Liver (tissue), 8 donors: ENCODE measurements at regions not wholly inside any gene's neighbourhood (a gene's known extent, or its start where the extent isn't known, plus 50 kb on each side); places are given as distances from the start of the nearest gene placed in this dataset.

Experiments
- DNase-seq: peaks from one replicate; pipeline ENCODE4 v3.0.0-alpha.2; 2017; ENCODE audit warnings: low spot score
- H3K27ac ChIP-seq, 2 donors: one replicate each; pipeline ENCODE4 v1.7.0; 2013; ENCODE audit warnings: inconsistent platforms in 2 of 2, low read length in 2 of 2, control low read depth in 1 of 2, low read depth in 1 of 2, mild to moderate bottlenecking in 1 of 2
- H3K27me3 ChIP-seq, 4 donors: one replicate each; pipeline versions ENCODE4 v1.6.1 to v1.7.0; 2013; ENCODE audit warnings: low read length in 3 of 4, inconsistent platforms in 1 of 4, mild to moderate bottlenecking in 1 of 4, moderate library complexity in 1 of 4; ENCODE audit not compliant: control insufficient read depth in 4 of 4, insufficient read depth in 4 of 4
- H3K36me3 ChIP-seq, 4 donors: one replicate each; pipeline versions ENCODE4 v1.6.1 to v1.7.0; 2013; ENCODE audit warnings: low read length in 3 of 4, mild to moderate bottlenecking in 3 of 4, low read depth in 1 of 4, moderate library complexity in 1 of 4; ENCODE audit not compliant: control insufficient read depth in 4 of 4, insufficient read depth in 3 of 4
- H3K4me1 ChIP-seq, 4 donors: one replicate each; pipeline versions ENCODE4 v1.6.1 to v1.7.0; 2013; ENCODE audit warnings: low read length in 3 of 4, mild to moderate bottlenecking in 3 of 4, moderate library complexity in 1 of 4; ENCODE audit not compliant: control insufficient read depth in 4 of 4, insufficient read depth in 4 of 4
- H3K4me3 ChIP-seq, 3 donors: one replicate each; pipeline versions ENCODE4 v1.6.1 to v1.7.0; 2013; ENCODE audit warnings: low read length in 3 of 3, control low read depth in 1 of 3, low read depth in 1 of 3, mild to moderate bottlenecking in 1 of 3
- H3K9ac ChIP-seq, 2 donors: one replicate each; pipeline ENCODE4 v1.7.0; 2013; ENCODE audit warnings: low read length in 2 of 2, mild to moderate bottlenecking in 2 of 2, moderate library complexity in 2 of 2, control low read depth in 1 of 2, low read depth in 1 of 2
- H3K9me3 ChIP-seq, 4 donors: one replicate each; pipeline versions ENCODE4 v1.6.1 to v1.7.0; 2013; ENCODE audit warnings: low read length in 3 of 4; ENCODE audit not compliant: control insufficient read depth in 4 of 4
- ATF3 ChIP-seq: IDR thresholded peaks from 2 replicates; pipeline ENCODE4 v1.6.1; 2016; ENCODE audit warnings: antibody characterized with exemption
- CTCF ChIP-seq: fragments of 150-350 bp; IDR thresholded peaks from 2 replicates; pipeline ENCODE4 v1.5.1; 2017; ENCODE audit warnings: improper control_type of control experiment, low read depth, low read length; ENCODE audit not compliant: missing input control
- EGR1 ChIP-seq, 2 donors: IDR thresholded peaks; 2 replicates each; pipeline ENCODE4 v1.6.1; 2016 to 2018; ENCODE audit warnings: antibody characterized with exemption in 2 of 2, low read depth in 2 of 2
- FOXA1 ChIP-seq: IDR thresholded peaks from 2 replicates; pipeline ENCODE4 v1.6.1; 2016; ENCODE audit warnings: antibody characterized with exemption
- FOXA2 ChIP-seq: IDR thresholded peaks from 2 replicates; pipeline ENCODE4 v1.6.1; 2016; ENCODE audit warnings: antibody characterized with exemption
- GABPA ChIP-seq, 2 donors: IDR thresholded peaks in 1 of 2; conservative IDR thresholded peaks in 1 of 2; 2 replicates each; pipeline ENCODE4 v1.6.1; 2016; ENCODE audit warnings: antibody characterized with exemption in 2 of 2, mild to moderate bottlenecking in 1 of 2, moderate library complexity in 1 of 2
- HNF4A ChIP-seq, 2 donors: conservative IDR thresholded peaks; 2 replicates each; pipeline ENCODE4 v1.6.1; 2016; ENCODE audit warnings: antibody characterized with exemption in 2 of 2, mild to moderate bottlenecking in 2 of 2
- HNF4G ChIP-seq: IDR thresholded peaks from 2 replicates; pipeline ENCODE4 v1.6.1; 2016; ENCODE audit warnings: antibody characterized with exemption
- JUND ChIP-seq, 2 donors: IDR thresholded peaks; 2 replicates each; pipeline ENCODE4 v1.6.1; 2016; ENCODE audit warnings: antibody characterized with exemption in 2 of 2
- NR2F2 ChIP-seq: IDR thresholded peaks from 2 replicates; pipeline ENCODE4 v1.6.1; 2016; ENCODE audit warnings: antibody characterized with exemption
- RAD21 ChIP-seq, 2 donors: IDR thresholded peaks; 2 replicates each; pipeline ENCODE4 v1.6.1; 2016; ENCODE audit warnings: antibody characterized with exemption in 2 of 2, mild to moderate bottlenecking in 2 of 2
- REST ChIP-seq: IDR thresholded peaks from 2 replicates; pipeline ENCODE4 v1.6.1; 2016; ENCODE audit warnings: antibody characterized with exemption, mild to moderate bottlenecking
- RXRA ChIP-seq, 2 donors: IDR thresholded peaks; 2 replicates each; pipeline ENCODE4 v1.6.1; 2017 to 2018; ENCODE audit warnings: antibody characterized with exemption in 2 of 2, mild to moderate bottlenecking in 1 of 2
- SP1 ChIP-seq: IDR thresholded peaks from 2 replicates; pipeline ENCODE4 v1.6.1; 2018; ENCODE audit warnings: antibody characterized with exemption, mild to moderate bottlenecking
- TAF1 ChIP-seq: conservative IDR thresholded peaks from 2 replicates; pipeline ENCODE4 v1.6.1; 2016; ENCODE audit warnings: antibody characterized with exemption, mild to moderate bottlenecking
- YY1 ChIP-seq: IDR thresholded peaks from 2 replicates; pipeline ENCODE4 v1.6.1; 2016; ENCODE audit warnings: antibody characterized with exemption, mild to moderate bottlenecking
- ZBTB33 ChIP-seq: IDR thresholded peaks from 2 replicates; pipeline ENCODE4 v1.6.1; 2016; ENCODE audit warnings: antibody characterized with exemption
- WGBS: extraction: QIAGEN DNeasy Blood & Tissue Kit; methylation state at CpG from one replicate; pipeline ENCODE4 v1.1.7; 2013; 5-methylcytosine and 5-hydroxymethylcytosine counted together
- donor health status: healthy.
- donor health status: healthy.
- donor health status: healthy.
- donor health status: healthy.
- donor health status: healthy.

- no peak overlapping the region for H3K9ac ChIP-seq
- peaks cover 0 to 2% (median 0%) of the 10 kb centered on the region in 4 donors for H3K36me3 ChIP-seq
- no peak overlapping the region for H3K4me3 ChIP-seq
- no peak for DNase-seq
- no peak for TF ChIP-seq ATF3
- no peak for TF ChIP-seq FOXA2
- TF ChIP-seq REST = no peak
- no peak for TF ChIP-seq SP1
- TF ChIP-seq YY1 = no peak
- TF ChIP-seq JUND (IDR thresholded peaks at IDR 0.05) = no peak
- no peak for TF ChIP-seq HNF4G
- TF ChIP-seq GABPA (IDR thresholded peaks at IDR 0.05 in 1 of 2, conservative IDR thresholded peaks at IDR 0.05 in 1 of 2) = no peak
- no peak for TF ChIP-seq TAF1
- no peak for TF ChIP-seq RXRA (IDR thresholded peaks at IDR 0.05)
- no peak for TF ChIP-seq FOXA1
- no peak for TF ChIP-seq CTCF
- TF ChIP-seq HNF4A (conservative IDR thresholded peaks at IDR 0.05) = no peak
- TF ChIP-seq NR2F2 = no peak
- TF ChIP-seq ZBTB33 = no peak
- no peak for TF ChIP-seq EGR1 (IDR thresholded peaks at IDR 0.05; ENCODE audit: low read depth in 2 of 2)
- H3K4me1 ChIP-seq = no peaks in the 10 kb centered on the region
- WGBS = 88% methylated on average over 1 of the region's 1 CpG
- H3K27ac ChIP-seq = no peak overlapping the region
- no peaks in the 10 kb centered on the region for H3K9me3 ChIP-seq
- no peaks in the 10 kb centered on the region for H3K27me3 ChIP-seq
Measured at GRCh38 chr18:42222557-42222956, 267.5 kb downstream of the PIK3C3 start.

GRCh38 chr18:42228581-42228980 is 273.5 kb downstream of the PIK3C3 start:
- WGBS = 94% methylated on average over 1 of the region's 1 CpG

More at GRCh38 chr18:42228581-42228980, 273.5 kb downstream of the PIK3C3 start:
- Histone ChIP-seq H3K4me3 (no peak overlapping the region), H3K4me1 (no peaks in the 10 kb centered on the region), H3K36me3 (no peaks in the 10 kb centered on the region), H3K27ac (no peak overlapping the region), H3K27me3 (no peaks in the 10 kb centered on the region), H3K9ac (no peak overlapping the region), H3K9me3 (no peaks in the 10 kb centered on the region)
- no peak for DNase-seq
- TF ChIP-seq CTCF (no peak), RAD21 (IDR thresholded peaks at IDR 0.05) (no peak), RXRA (IDR thresholded peaks at IDR 0.05) (no peak), JUND (IDR thresholded peaks at IDR 0.05) (no peak), GABPA (IDR thresholded peaks at IDR 0.05 in 1 of 2, conservative IDR thresholded peaks at IDR 0.05 in 1 of 2) (no peak), NR2F2 (no peak), YY1 (no peak)
